ENCODE measurements at regions not wholly inside any gene's neighbourhood (a gene's known extent, or its start where the extent isn't known, plus 50 kb on each side); places are given as distances from the start of the nearest gene placed in this dataset.

- TF ChIP-seq, protein P1, sequence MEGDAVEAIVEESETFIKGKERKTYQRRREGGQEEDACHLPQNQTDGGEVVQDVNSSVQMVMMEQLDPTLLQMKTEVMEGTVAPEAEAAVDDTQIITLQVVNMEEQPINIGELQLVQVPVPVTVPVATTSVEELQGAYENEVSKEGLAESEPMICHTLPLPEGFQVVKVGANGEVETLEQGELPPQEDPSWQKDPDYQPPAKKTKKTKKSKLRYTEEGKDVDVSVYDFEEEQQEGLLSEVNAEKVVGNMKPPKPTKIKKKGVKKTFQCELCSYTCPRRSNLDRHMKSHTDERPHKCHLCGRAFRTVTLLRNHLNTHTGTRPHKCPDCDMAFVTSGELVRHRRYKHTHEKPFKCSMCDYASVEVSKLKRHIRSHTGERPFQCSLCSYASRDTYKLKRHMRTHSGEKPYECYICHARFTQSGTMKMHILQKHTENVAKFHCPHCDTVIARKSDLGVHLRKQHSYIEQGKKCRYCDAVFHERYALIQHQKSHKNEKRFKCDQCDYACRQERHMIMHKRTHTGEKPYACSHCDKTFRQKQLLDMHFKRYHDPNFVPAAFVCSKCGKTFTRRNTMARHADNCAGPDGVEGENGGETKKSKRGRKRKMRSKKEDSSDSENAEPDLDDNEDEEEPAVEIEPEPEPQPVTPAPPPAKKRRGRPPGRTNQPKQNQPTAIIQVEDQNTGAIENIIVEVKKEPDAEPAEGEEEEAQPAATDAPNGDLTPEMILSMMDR (IDR thresholded peaks at IDR 0.05; ENCODE audit: low read depth, low read length): no peak
- no peak overlapping the region for H3K4me3 ChIP-seq (ENCODE audit: low read depth, low read length)
Measured at GRCh38 chr7:35313575-35313974, 59.7 kb upstream of the TBX20 start.
